ENCODE measurements at regions not wholly inside any gene's neighbourhood (a gene's known extent, or its start where the extent isn't known, plus 50 kb on each side); places are given as distances from the start of the nearest gene placed in this dataset.
A peak's percentile ranks its signal among the peaks of the same experiment; 100 is the strongest.

- DNase-seq, result no peak
- ATAC-seq (ENCODE audit: poor library complexity), result no peak
- intact Hi-C loops (cut with DNase I), result no loop called here
These were observed 54.3 kb upstream of the STIM2 start for GRCh38 chr4:26806331-26806730.

- DNase-seq (no peak), ATAC-seq (ENCODE audit: poor library complexity) (no peak)
- intact Hi-C loops (cut with DNase I), result no loop called here
These were observed 53.3 kb upstream of the STIM2 start for GRCh38 chr4:26807330-26807729.

- intact Hi-C loops (cut with DNase I), result no loop called here
These were observed 50.8 kb upstream of the STIM2 start for GRCh38 chr4:26809811-26810210.

More at GRCh38 chr4:26809811-26810210, 50.8 kb upstream of the STIM2 start:
- DNase-seq (no peak), ATAC-seq (ENCODE audit: poor library complexity) (peak; percentile 51)
